ENCODE measurements at regions not wholly inside any gene's neighbourhood (a gene's known extent, or its start where the extent isn't known, plus 50 kb on each side); places are given as distances from the start of the nearest gene placed in this dataset.

- TF ChIP-seq CTCF (IDR thresholded peaks at IDR 0.05) (no peak), POLR2A (IDR thresholded peaks at IDR 0.05) (no peak)
These were observed 252.7 kb downstream of the KCNRG start for GRCh38 chr13:50267917-50268316.

Measured in heart left ventricle (tissue), 13 donors.